ENCODE measurements at regions not wholly inside any gene's neighbourhood (a gene's known extent, or its start where the extent isn't known, plus 50 kb on each side); places are given as distances from the start of the nearest gene placed in this dataset.
"Not testable (repeated sequence)": the region's sequence is repeated elsewhere in the genome, so short reads cannot be mapped to it uniquely, and the experiment has no call there.

GRCh38 chr10:33772370-33773252 lies 438.1 kb upstream of the NRP1 start:
- Mint-ChIP-seq H3K4me3 (no peak overlapping the region), H3K4me1 (peaks cover 4% of the 10 kb centered on the region), H3K36me3 (no peaks in the 10 kb centered on the region), H3K9me3 (peaks cover 1% of the 10 kb centered on the region), H3K27me3 (no peaks in the 10 kb centered on the region), H3K27ac (no peak overlapping the region)
- ATAC-seq (ENCODE audit: low read depth) = no peak
- no peak for DNase-seq (ENCODE audit: low spot score in 2 of 2)

GRCh38 chr10:33771856-33772255 lies 437.4 kb upstream of the NRP1 start:
- not testable (repeated sequence) for H3K36me3 Mint-ChIP-seq

GRCh38 chr10:33764694-33765185 lies 430.3 kb upstream of the NRP1 start:
- ATAC-seq (ENCODE audit: low read depth) (no peak), DNase-seq (ENCODE audit: low spot score in 2 of 2) (no peak)
- Mint-ChIP-seq H3K27ac (no peak overlapping the region), H3K4me3 (no peak overlapping the region), H3K4me1 (no peaks in the 10 kb centered on the region), H3K27me3 (no peaks in the 10 kb centered on the region), H3K9me3 (peaks cover 1% of the 10 kb centered on the region), H3K36me3 (no peaks in the 10 kb centered on the region)

More at GRCh38 chr10:33771856-33772255, 437.4 kb upstream of the NRP1 start:
- DNase-seq (ENCODE audit: low spot score in 2 of 2); H3K4me3 Mint-ChIP-seq; H3K27me3 Mint-ChIP-seq; H3K9me3 Mint-ChIP-seq; H3K4me1 Mint-ChIP-seq; ATAC-seq (ENCODE audit: low read depth); H3K27ac Mint-ChIP-seq: not testable (repeated sequence)

- Mint-ChIP-seq H3K9me3 (peaks cover 1% of the 10 kb centered on the region), H3K4me3 (no peak overlapping the region), H3K27me3 (no peaks in the 10 kb centered on the region), H3K4me1 (no peaks in the 10 kb centered on the region), H3K27ac (no peak overlapping the region), H3K36me3 (no peaks in the 10 kb centered on the region)
- ATAC-seq (ENCODE audit: low read depth) (no peak), DNase-seq (ENCODE audit: low spot score in 2 of 2) (no peak)
These were observed 425.8 kb upstream of the NRP1 start for GRCh38 chr10:33760056-33760943.

- no peak for ATAC-seq (ENCODE audit: low read depth)
- Mint-ChIP-seq H3K4me3 (no peak overlapping the region), H3K4me1 (no peaks in the 10 kb centered on the region), H3K27me3 (no peaks in the 10 kb centered on the region), H3K36me3 (no peaks in the 10 kb centered on the region), H3K9me3 (peaks cover 1% of the 10 kb centered on the region), H3K27ac (no peak overlapping the region)
- DNase-seq (ENCODE audit: low spot score in 2 of 2) = no peak
These were observed 424.7 kb upstream of the NRP1 start for GRCh38 chr10:33759191-33759590.

- no peaks in the 10 kb centered on the region for H3K36me3 Mint-ChIP-seq
- peaks cover 1% of the 10 kb centered on the region for H3K9me3 Mint-ChIP-seq
- no peaks in the 10 kb centered on the region for H3K4me1 Mint-ChIP-seq
- no peak overlapping the region for H3K27ac Mint-ChIP-seq
- no peak overlapping the region for H3K4me3 Mint-ChIP-seq
- no peaks in the 10 kb centered on the region for H3K27me3 Mint-ChIP-seq
- DNase-seq (ENCODE audit: low spot score in 2 of 2) (no peak), ATAC-seq (ENCODE audit: low read depth) (no peak)
These were observed 423.8 kb upstream of the NRP1 start for GRCh38 chr10:33758299-33758698.

- Mint-ChIP-seq H3K27me3 (no peaks in the 10 kb centered on the region), H3K4me3 (no peak overlapping the region), H3K36me3 (no peaks in the 10 kb centered on the region), H3K9me3 (no peaks in the 10 kb centered on the region), H3K4me1 (no peaks in the 10 kb centered on the region), H3K27ac (no peak overlapping the region)
- DNase-seq (ENCODE audit: low spot score in 2 of 2) = no peak
- ATAC-seq (ENCODE audit: low read depth) = no peak
These were observed 419.6 kb upstream of the NRP1 start for GRCh38 chr10:33754052-33754451.

- no peaks in the 10 kb centered on the region for H3K36me3 Mint-ChIP-seq
- H3K4me1 Mint-ChIP-seq = no peaks in the 10 kb centered on the region
- DNase-seq (ENCODE audit: low spot score in 2 of 2) (no peak), ATAC-seq (ENCODE audit: low read depth) (no peak)
- no peaks in the 10 kb centered on the region for H3K27me3 Mint-ChIP-seq
- no peak overlapping the region for H3K4me3 Mint-ChIP-seq
- no peaks in the 10 kb centered on the region for H3K9me3 Mint-ChIP-seq
- H3K27ac Mint-ChIP-seq = no peak overlapping the region
These were observed 418.9 kb upstream of the NRP1 start for GRCh38 chr10:33753389-33753788.

GRCh38 chr10:33749790-33750189 lies 415.3 kb upstream of the NRP1 start:
- no peak overlapping the region for H3K4me3 Mint-ChIP-seq

GRCh38 chr10:33749067-33749735 lies 414.7 kb upstream of the NRP1 start:
- Mint-ChIP-seq H3K27ac (no peak overlapping the region), H3K9me3 (no peaks in the 10 kb centered on the region)
- ATAC-seq (ENCODE audit: low read depth) = no peak

More at GRCh38 chr10:33749790-33750189, 415.3 kb upstream of the NRP1 start:
- ATAC-seq (ENCODE audit: low read depth) = no peak
- Mint-ChIP-seq H3K9me3 (no peaks in the 10 kb centered on the region), H3K4me1 (no peaks in the 10 kb centered on the region), H3K27ac (no peak overlapping the region), H3K36me3 (no peaks in the 10 kb centered on the region), H3K27me3 (no peaks in the 10 kb centered on the region)
- no peak for DNase-seq (ENCODE audit: low spot score in 2 of 2)

GRCh38 chr10:33746836-33747268 lies 412.4 kb upstream of the NRP1 start:
- H3K27me3 Mint-ChIP-seq = no peaks in the 10 kb centered on the region
- H3K4me3 Mint-ChIP-seq = no peak overlapping the region
- no peak for DNase-seq (ENCODE audit: low spot score in 2 of 2)
- H3K27ac Mint-ChIP-seq = no peak overlapping the region
- H3K36me3 Mint-ChIP-seq = no peaks in the 10 kb centered on the region
- ATAC-seq (ENCODE audit: low read depth) = no peak
- no peaks in the 10 kb centered on the region for H3K4me1 Mint-ChIP-seq
- no peaks in the 10 kb centered on the region for H3K9me3 Mint-ChIP-seq

More at GRCh38 chr10:33749067-33749735, 414.7 kb upstream of the NRP1 start:
- Mint-ChIP-seq H3K4me1 (no peaks in the 10 kb centered on the region), H3K27me3 (no peaks in the 10 kb centered on the region), H3K36me3 (no peaks in the 10 kb centered on the region), H3K4me3 (no peak overlapping the region)
- DNase-seq (ENCODE audit: low spot score in 2 of 2) = no peak

GRCh38 chr10:33746186-33746585 lies 411.7 kb upstream of the NRP1 start:
- ATAC-seq (ENCODE audit: low read depth) (no peak), DNase-seq (ENCODE audit: low spot score in 2 of 2) (no peak)
- H3K27ac Mint-ChIP-seq = no peak overlapping the region
- H3K27me3 Mint-ChIP-seq = no peaks in the 10 kb centered on the region
- H3K36me3 Mint-ChIP-seq = no peaks in the 10 kb centered on the region
- H3K4me3 Mint-ChIP-seq = no peak overlapping the region
- no peaks in the 10 kb centered on the region for H3K4me1 Mint-ChIP-seq
- H3K9me3 Mint-ChIP-seq = no peaks in the 10 kb centered on the region

GRCh38 chr10:33743429-33743857 lies 409.0 kb upstream of the NRP1 start:
- no peaks in the 10 kb centered on the region for H3K36me3 Mint-ChIP-seq
- no peaks in the 10 kb centered on the region for H3K27me3 Mint-ChIP-seq
- H3K4me3 Mint-ChIP-seq = no peak overlapping the region
- no peak for DNase-seq (ENCODE audit: low spot score in 2 of 2)
- H3K9me3 Mint-ChIP-seq = no peaks in the 10 kb centered on the region
- no peaks in the 10 kb centered on the region for H3K4me1 Mint-ChIP-seq
- H3K27ac Mint-ChIP-seq = no peak overlapping the region
- no peak for ATAC-seq (ENCODE audit: low read depth)

GRCh38 chr10:33739031-33739430 lies 404.6 kb upstream of the NRP1 start:
- ATAC-seq (ENCODE audit: low read depth) = no peak
- no peak overlapping the region for H3K27ac Mint-ChIP-seq
- no peak overlapping the region for H3K4me3 Mint-ChIP-seq

More at GRCh38 chr10:33739031-33739430, 404.6 kb upstream of the NRP1 start:
- H3K36me3 Mint-ChIP-seq = no peaks in the 10 kb centered on the region
- no peak for DNase-seq (ENCODE audit: low spot score in 2 of 2)
- H3K9me3 Mint-ChIP-seq = no peaks in the 10 kb centered on the region
- no peaks in the 10 kb centered on the region for H3K4me1 Mint-ChIP-seq
- no peaks in the 10 kb centered on the region for H3K27me3 Mint-ChIP-seq
